Osteocyte (in vitro differentiated cells): ENCODE measurements at regions not wholly inside any gene's neighbourhood (a gene's known extent, or its start where the extent isn't known, plus 50 kb on each side); places are given as distances from the start of the nearest gene placed in this dataset.

Experiments
- DNase-seq: peaks from one replicate; pipeline ENCODE4 v3.0.0; 2021; ENCODE audit warnings: mixed read lengths; ENCODE audit not compliant: unreplicated experiment; ENCODE audit errors: extremely low spot score
- H3K27ac Mint-ChIP-seq: one replicate; pipeline ENCODE4 v1.8.0; 2021; ENCODE audit warnings: mild to moderate bottlenecking, mixed read lengths; ENCODE audit not compliant: unreplicated experiment
- H3K27me3 Mint-ChIP-seq: one replicate; pipeline ENCODE4 v1.8.0; 2021; ENCODE audit warnings: mixed read lengths; ENCODE audit not compliant: unreplicated experiment
- H3K36me3 Mint-ChIP-seq: one replicate; pipeline ENCODE4 v1.8.0; 2021; ENCODE audit warnings: mixed read lengths; ENCODE audit not compliant: unreplicated experiment
- H3K4me1 Mint-ChIP-seq: one replicate; pipeline ENCODE4 v1.8.0; 2021; ENCODE audit warnings: mixed read lengths; ENCODE audit not compliant: unreplicated experiment
- H3K4me3 Mint-ChIP-seq: one replicate; pipeline ENCODE4 v1.8.0; 2021; ENCODE audit warnings: mild to moderate bottlenecking, moderate library complexity, mixed read lengths; ENCODE audit not compliant: unreplicated experiment
- H3K9me3 Mint-ChIP-seq: one replicate; pipeline ENCODE4 v1.8.0; 2021; ENCODE audit warnings: mixed read lengths; ENCODE audit not compliant: unreplicated experiment
- CTCF ChIP-seq: fragments of 200-600 bp; sonication (generic); IDR thresholded peaks from 2 replicates; pipeline ENCODE4 v1.5.0; 2021; ENCODE audit warnings: antibody characterized with exemption, mild to moderate bottlenecking, moderate library complexity

GRCh38 chr6:125539892-125540291, 209.5 kb upstream of the HEY2 start:
- no peak for TF ChIP-seq CTCF
- no peak for DNase-seq
- H3K9me3 Mint-ChIP-seq: no peaks in the 10 kb centered on the region
- peaks cover 6% of the 10 kb centered on the region for H3K4me1 Mint-ChIP-seq
- H3K36me3 Mint-ChIP-seq: no peaks in the 10 kb centered on the region
- H3K4me3 Mint-ChIP-seq: no peak overlapping the region
- no peak overlapping the region for H3K27ac Mint-ChIP-seq
- no peaks in the 10 kb centered on the region for H3K27me3 Mint-ChIP-seq

- Mint-ChIP-seq H3K27ac (no peak overlapping the region), H3K9me3 (no peaks in the 10 kb centered on the region), H3K4me1 (peaks cover 21% of the 10 kb centered on the region), H3K4me3 (no peak overlapping the region), H3K36me3 (no peaks in the 10 kb centered on the region), H3K27me3 (no peaks in the 10 kb centered on the region)
- DNase-seq: no peak
- no peak for TF ChIP-seq CTCF
Measured at GRCh38 chr6:125544819-125545218, 204.6 kb upstream of the HEY2 start.

- no peak overlapping the region for H3K27ac Mint-ChIP-seq
- H3K9me3 Mint-ChIP-seq: no peaks in the 10 kb centered on the region
- TF ChIP-seq CTCF: peak; percentile 22
- no peaks in the 10 kb centered on the region for H3K27me3 Mint-ChIP-seq
- H3K4me3 Mint-ChIP-seq: no peak overlapping the region
- H3K36me3 Mint-ChIP-seq: no peaks in the 10 kb centered on the region
- peaks cover 21% of the 10 kb centered on the region for H3K4me1 Mint-ChIP-seq
- DNase-seq: no peak
Measured at GRCh38 chr6:125546841-125547251, 202.6 kb upstream of the HEY2 start.

- H3K27me3 Mint-ChIP-seq: no peaks in the 10 kb centered on the region
Measured at GRCh38 chr6:125547381-125547780, 202.1 kb upstream of the HEY2 start.

GRCh38 chr6:125549202-125549884, 200.1 kb upstream of the HEY2 start:
- TF ChIP-seq CTCF: no peak
- no peak for DNase-seq

More at GRCh38 chr6:125547381-125547780, 202.1 kb upstream of the HEY2 start:
- H3K4me3 Mint-ChIP-seq: no peak overlapping the region
- TF ChIP-seq CTCF: no peak
- H3K36me3 Mint-ChIP-seq: no peaks in the 10 kb centered on the region
- H3K9me3 Mint-ChIP-seq: no peaks in the 10 kb centered on the region
- no peak overlapping the region for H3K27ac Mint-ChIP-seq
- peaks cover 21% of the 10 kb centered on the region for H3K4me1 Mint-ChIP-seq
- DNase-seq: no peak

More at GRCh38 chr6:125549202-125549884, 200.1 kb upstream of the HEY2 start:
- Mint-ChIP-seq H3K27me3 (no peaks in the 10 kb centered on the region), H3K4me1 (peaks cover 23% of the 10 kb centered on the region), H3K36me3 (no peaks in the 10 kb centered on the region), H3K27ac (no peak overlapping the region), H3K9me3 (no peaks in the 10 kb centered on the region), H3K4me3 (no peak overlapping the region)
